NOMO-1 (cell line): ENCODE measurements at regions not wholly inside any gene's neighbourhood (a gene's known extent, or its start where the extent isn't known, plus 50 kb on each side); places are given as distances from the start of the nearest gene placed in this dataset.

Experiments used
- DNase-seq, 2 experiments: peaks; one replicate each; lab custom pipeline; 2025; ENCODE audit not compliant: unreplicated experiment in 2 of 2; lab: John Stamatoyannopoulos, UW

DNA sequence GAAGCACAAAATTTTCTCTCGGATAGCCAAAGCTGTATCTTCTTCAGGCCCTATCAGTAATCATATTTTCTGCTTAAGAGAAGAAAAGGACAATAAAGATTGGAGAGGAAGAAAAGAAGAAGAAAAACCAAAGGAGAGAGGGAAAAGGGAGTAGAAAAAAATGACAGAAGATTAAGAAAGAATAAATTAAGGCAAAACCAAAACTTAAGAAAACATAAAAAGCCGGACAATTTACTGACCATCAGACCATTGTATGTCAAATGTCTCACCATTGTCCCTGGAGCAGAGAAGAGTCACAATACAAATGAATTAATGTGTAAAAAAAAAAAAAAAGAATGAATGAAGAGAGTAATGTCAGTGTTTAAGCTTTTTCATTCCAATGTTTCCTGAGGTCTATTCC lies 1274.8 kb downstream of the FSCB start:
- DNase-seq, result no peak

DNA sequence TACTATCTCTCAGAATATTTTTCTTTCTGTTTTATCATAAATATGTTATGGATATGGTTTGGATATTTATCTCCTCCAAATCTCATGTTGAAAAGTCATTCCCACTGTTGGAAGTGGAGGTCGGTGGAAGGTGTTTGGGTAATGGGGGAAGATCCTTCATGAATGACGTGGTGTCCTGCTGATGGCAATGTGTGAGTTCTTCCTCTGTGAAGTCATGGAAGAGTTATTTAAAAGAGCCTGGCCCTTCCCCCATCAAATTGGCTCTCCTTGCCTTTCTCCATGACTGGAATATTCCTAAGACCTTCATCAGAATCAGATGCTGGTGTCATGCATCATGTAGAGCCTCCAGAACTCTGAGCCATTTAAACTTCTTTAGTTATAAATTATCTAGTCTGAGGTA lies 1291.6 kb downstream of the FSCB start:
- no peak for DNase-seq

DNA sequence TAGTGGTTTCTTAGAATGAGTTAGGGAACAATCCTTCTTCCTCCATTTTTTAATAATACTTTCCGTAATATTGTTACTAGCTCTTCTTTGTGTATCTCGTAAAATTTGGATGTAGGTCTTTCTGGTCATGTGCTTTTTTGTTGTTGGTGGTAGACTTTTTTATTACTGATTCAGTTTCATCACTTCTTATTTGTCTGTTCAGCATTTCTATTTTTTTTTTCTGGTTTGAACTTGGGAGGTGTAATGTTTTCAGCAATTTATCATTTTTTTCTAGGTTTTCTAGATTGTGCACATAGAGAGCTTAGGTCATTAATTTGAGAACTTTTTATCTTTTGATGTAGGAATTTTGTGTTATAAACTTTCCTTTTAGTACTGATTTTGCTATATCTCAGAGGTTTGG lies 1299.9 kb downstream of the FSCB start:
- no peak for DNase-seq

DNA sequence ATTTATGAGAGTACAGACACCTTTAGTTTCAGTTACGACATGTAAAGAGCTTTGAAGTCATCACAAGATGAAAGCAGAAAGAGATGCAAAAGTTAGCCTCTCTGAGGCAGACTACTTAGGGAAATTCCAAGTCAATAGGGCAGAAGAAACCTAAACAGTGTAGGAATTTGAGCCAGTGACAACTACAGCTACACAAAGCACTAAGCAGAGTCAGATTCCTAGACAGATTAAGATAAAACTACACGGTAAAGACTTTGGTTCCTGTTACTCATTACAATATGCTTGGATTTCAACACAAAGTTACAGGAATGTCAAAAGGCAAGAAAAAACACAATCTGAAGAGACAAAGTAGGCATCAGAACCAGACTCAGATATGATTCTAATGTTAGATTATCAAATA lies 1302.3 kb downstream of the FSCB start:
- no peak for DNase-seq

- no peak for DNase-seq
Observed at GRCh38 chr14:43200519-43200918, 1306.6 kb downstream of the FSCB start.

DNA sequence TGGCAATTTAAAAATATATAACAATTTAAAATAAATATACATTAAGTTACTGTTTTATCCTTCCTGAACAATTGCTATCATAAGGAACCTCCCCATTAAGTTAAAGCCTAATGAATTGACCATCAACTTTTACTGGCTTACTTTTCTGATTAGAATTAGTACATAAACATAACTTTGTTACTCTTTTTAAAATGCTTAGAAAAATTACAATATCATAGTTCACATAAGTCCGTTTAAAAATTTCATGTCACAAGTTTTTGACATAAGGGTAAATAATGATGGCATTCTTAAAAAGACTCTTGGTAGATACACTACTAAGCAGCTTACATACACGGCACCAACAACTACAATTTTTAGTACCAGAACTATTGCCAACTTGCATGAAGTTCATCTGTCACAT lies 1308.6 kb downstream of the FSCB start:
- no peak for DNase-seq

DNA sequence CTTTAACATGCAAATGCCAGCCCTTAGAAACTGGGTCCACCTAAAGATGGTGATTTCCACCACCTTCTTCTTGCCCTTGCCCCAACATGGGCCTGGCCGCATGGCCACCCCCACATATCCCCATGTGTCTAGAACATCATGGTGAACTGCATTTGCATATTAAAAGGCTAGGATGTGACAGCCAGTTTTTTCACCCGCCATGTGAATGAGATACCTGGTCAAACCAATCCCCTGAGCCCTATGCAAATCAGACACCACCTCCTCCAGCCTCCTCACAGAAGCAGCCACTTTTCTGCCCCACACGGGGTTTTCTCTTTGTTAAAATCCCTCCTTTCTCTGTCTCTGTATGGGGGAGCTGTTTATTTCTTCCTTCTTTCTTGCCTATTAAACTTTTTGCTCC lies 1322.5 kb downstream of the FSCB start:
- DNase-seq, result no peak

DNA sequence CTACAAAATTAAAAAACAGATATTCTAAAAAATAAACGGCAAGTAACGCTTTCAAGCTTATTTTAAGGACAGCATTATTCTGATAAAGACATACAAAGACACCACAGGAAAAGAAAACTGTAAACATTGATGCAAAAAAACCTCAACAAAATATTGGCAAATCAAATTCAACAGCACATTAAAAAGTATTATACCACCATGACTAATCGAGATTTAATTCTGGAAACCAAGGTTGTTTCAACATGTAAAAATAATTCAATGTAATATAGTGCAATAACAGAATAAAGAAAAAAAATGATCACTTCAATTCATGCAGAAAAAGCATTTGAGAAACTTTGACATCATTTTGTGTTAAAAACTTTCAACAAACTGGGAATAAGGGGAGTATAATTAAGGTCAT lies 1323.2 kb downstream of the FSCB start:
- no peak for DNase-seq

- DNase-seq, result no peak
Observed at GRCh38 chr14:43175896-43176295, 1331.2 kb downstream of the FSCB start.

- no peak for DNase-seq
Observed at GRCh38 chr14:43172899-43173548, 1334.1 kb downstream of the FSCB start.

DNA sequence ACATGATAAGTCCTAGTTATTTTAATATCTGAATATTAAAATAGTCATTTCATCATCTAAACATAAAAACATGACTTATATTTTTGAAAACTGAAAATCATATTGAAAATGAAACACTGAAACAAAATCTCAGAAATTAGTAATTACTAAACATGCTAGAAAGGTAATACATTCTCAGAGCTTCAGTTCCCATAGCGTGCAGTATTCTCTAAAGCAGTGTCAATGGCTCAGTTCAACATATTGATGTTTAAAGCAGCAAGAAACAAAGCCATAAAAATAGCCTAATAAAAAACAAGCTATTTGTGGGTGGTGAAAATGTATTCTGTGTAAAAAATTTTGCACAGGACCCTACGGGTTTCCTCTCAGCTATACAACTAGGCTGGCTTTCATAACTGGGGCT lies 1337.4 kb downstream of the FSCB start:
- DNase-seq, result no peak

DNA sequence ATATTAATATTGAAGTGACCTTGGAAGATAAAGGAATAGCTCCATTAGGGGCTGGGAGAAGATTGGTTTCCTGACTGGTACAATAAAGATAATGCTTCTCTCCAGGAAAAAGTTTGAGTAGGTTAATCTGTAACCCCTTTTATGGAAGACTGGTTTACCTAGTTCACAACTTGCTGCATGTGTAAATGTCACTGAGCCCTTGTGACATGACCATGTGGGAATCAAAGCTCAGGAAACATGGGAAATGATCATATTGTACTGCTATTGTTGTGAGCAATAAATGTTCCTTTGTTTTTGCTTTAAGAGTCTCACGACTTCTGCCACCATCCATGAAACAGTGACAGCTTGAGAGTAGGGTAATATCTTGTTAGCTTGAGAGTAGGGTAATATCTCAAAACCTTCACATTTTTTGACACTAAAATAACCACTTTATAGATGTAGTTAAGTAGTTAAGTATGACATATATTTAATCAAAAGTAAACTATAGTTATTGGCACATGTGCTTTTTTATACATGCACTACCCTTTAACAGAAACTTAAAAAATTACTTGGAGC lies 1338.6 kb downstream of the FSCB start:
- no peak for DNase-seq

DNA sequence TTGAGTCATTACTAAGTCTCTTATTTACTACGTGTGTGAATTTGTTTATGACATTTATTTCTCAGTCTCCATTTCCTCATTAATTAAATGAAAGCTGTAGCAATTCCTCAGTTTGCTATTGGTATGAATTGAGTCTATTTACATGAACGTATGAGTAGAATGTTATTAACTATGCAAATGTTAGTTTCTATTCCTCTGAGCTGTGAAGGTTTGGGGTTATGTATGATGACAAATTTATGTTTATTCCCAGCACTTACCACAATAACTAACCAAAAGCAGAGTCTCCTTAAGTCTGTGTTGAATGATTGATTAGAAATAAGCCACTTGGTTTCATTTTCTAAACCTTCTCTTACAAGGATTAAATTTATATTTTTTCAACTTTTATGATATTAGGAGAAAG lies 1340.9 kb downstream of the FSCB start:
- DNase-seq, result no peak

- DNase-seq, result no peak
Observed at GRCh38 chr14:43165651-43166050, 1341.4 kb downstream of the FSCB start.

DNA sequence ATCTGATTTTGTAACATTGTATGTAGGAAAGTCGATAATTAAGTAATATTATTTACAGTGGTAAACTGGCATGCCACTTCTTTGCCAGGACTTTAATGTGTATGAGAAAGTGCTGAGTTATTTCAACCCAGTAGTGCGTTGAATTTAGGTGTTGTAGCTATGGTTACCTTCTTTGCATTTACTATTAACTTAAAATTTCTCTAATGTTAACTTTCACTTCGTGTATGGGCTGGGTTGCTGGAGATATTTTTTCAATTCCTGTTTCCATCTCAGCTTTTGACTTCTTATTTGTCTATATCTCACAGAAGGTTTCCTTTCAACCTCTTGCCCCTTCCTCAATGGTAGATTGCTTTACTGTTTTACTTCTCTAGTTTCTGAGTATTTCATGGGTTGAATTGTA lies 1345.6 kb downstream of the FSCB start:
- no peak for DNase-seq

DNA sequence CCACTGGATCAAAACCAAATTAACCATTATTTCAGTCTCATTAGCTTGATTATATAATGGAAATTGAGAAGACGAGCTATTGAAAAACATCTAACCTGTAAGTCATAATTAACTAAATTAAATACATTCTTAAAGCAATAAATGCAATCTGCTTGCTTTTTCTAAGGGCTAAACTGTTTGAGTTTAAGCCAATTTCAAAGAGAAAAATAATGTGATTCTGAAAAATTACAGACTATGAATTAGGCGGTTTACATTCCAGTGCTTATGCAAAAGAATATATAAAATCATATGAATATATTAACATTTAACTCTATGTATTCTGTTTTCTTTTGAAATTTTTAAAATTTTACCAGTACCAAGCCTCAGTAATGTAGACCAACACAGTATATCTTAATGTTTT lies 1349.4 kb downstream of the FSCB start:
- DNase-seq, result no peak

- DNase-seq, result no peak
Observed at GRCh38 chr14:43155924-43156323, 1351.2 kb downstream of the FSCB start.

- DNase-seq, result no peak
Observed at GRCh38 chr14:43155258-43155657, 1351.8 kb downstream of the FSCB start.

- no peak for DNase-seq
Observed at GRCh38 chr14:43147485-43147884, 1359.6 kb downstream of the FSCB start.

- no peak for DNase-seq
Observed at GRCh38 chr14:43145361-43145760, 1361.7 kb downstream of the FSCB start.

- no peak for DNase-seq
Observed at GRCh38 chr14:43143106-43143505, 1364.0 kb downstream of the FSCB start.

DNA sequence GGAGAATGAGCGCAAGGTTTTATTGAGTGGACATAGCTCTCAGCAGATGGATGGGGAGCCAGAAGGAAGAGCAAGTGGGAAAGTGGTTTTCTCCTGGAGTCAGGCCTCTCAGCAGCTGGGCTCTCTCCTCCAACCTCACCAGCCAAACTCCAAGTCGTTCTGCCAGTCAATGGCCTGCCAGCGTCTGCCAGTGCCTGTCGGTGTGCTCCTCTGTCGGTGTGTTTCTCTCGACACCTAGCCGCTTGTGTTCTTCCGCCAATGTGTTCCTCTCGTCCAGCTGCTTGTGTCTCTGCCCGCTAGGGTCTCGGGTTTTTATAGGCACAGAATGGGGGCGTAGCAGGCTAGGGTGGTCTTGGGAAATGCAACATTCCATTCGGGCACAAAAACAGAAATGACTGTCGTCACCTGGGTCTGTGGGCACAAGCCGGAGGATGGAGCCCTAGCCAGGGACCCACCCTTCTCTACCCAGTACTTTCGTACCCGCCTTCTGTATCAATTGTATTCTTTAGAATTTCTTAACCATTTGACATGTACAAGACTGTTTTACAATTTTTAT lies 1365.4 kb downstream of the FSCB start:
- no peak for DNase-seq

GRCh38 chr14:43140453-43140852 lies 1366.6 kb downstream of the FSCB start:
- DNase-seq, result no peak
